HCT116 (cell line): ENCODE measurements at regions not wholly inside any gene's neighbourhood (a gene's known extent, or its start where the extent isn't known, plus 50 kb on each side); places are given as distances from the start of the nearest gene placed in this dataset.
"Not testable (repeated sequence)": the region's sequence is repeated elsewhere in the genome, so short reads cannot be mapped to it uniquely, and the experiment has no call there.

Experiments used
- ATAC-seq: fragments of 200-7000 bp; cut with Tn5 transposase; 2 replicates; pipeline ENCODE4 v1.9.1; 2020; ENCODE audit warnings: mild to moderate bottlenecking, moderate library complexity
- BruUV-seq: library from RNA; stranded (reverse); fragments of 400-500 nt; replicated peaks from 2 replicates; lab custom pipeline; 2021; lab: Mats Ljungman, UMichigan
- CTCF ChIA-PET: fragments of 300-600 bp; sonication (Branson Sonifier 250); formaldehyde crosslinking; loops from one replicate; lab custom pipeline; 2021; ENCODE audit warnings: antibody characterized with exemption; lab: Charles Lee
- POLR2A ChIA-PET: fragments of 300-600, 350-600 bp; sonication (Branson Sonifier 250); formaldehyde crosslinking; loops from one replicate; lab custom pipeline; 2021; ENCODE audit warnings: antibody characterized with exemption; lab: Charles Lee
- RAD21 ChIA-PET, 2 experiments: fragments of 300-600 bp; sonication (Branson Sonifier 250); formaldehyde crosslinking; loops; one replicate each; lab custom pipeline; 2023; ENCODE audit warnings: low total read pairs in 2 of 2; ENCODE audit not compliant: uncharacterized antibody in 2 of 2, unreplicated experiment in 2 of 2, low non-redundant PET in 1 of 2; lab: Charles Lee
- DNase-seq: peaks from one replicate; pipeline ENCODE4 v3.0.0-alpha.2; 2010; ENCODE audit warnings: low read depth, low spot score
- H2AFZ ChIP-seq: fragments of 200-600 bp; shearing (Covaris generic), sonication (generic); 2 replicates; pipeline ENCODE4 v1.6.1; 2017; ENCODE audit warnings: low read depth, mixed run types, mixed read lengths, antibody characterized with exemption, low read length; ENCODE audit not compliant: poor library complexity, severe bottlenecking
- H3K27ac ChIP-seq: 2 replicates; pipeline ENCODE4 v1.5.1; 2012; ENCODE audit warnings: low read depth, low read length
- H3K27me3 ChIP-seq: fragments of 200-600 bp; sonication (generic); 2 replicates; pipeline ENCODE4 v1.6.1; 2016; ENCODE audit warnings: mixed run types, low read length, mixed read lengths; ENCODE audit not compliant: insufficient read depth
- H3K36me3 ChIP-seq, 2 experiments: fragments of 200-500 bp in 1 of 2; fragments of 200-600 bp in 1 of 2; sonication (Bioruptor generic) in 1 of 2; sonication (generic) in 1 of 2; 2 replicates each; pipeline versions ENCODE4 v1.5.1 to v1.6.1; 2014 to 2016; ENCODE audit warnings: low read length in 2 of 2, inconsistent platforms in 1 of 2, mixed read lengths in 1 of 2, mixed run types in 1 of 2; ENCODE audit not compliant: insufficient read depth in 2 of 2, control insufficient read depth in 1 of 2
- H3K4me1 ChIP-seq, 2 experiments: fragments of 200-600 bp in 1 of 2; sonication (generic) in 1 of 2; 2 replicates each; pipeline versions ENCODE4 v1.5.1 to v1.6.1; 2012 to 2017; ENCODE audit warnings: low read length in 2 of 2, inconsistent platforms in 1 of 2, mild to moderate bottlenecking in 1 of 2, mixed read lengths in 1 of 2, mixed run types in 1 of 2, moderate library complexity in 1 of 2; ENCODE audit not compliant: insufficient read depth in 2 of 2, control insufficient read depth in 1 of 2
- H3K4me2 ChIP-seq: fragments of 200-600 bp; sonication (generic); 2 replicates; pipeline ENCODE4 v1.6.1; 2017; ENCODE audit warnings: mixed run types, low read length, mixed read lengths
- H3K4me3 ChIP-seq, 2 experiments: fragments of 200-600 bp in 1 of 2; sonication (generic) in 1 of 2; replicated peaks in 1 of 2; 2 replicates each; pipeline ENCODE4 v1.5.1; 2011 to 2016; ENCODE audit warnings: low read length in 2 of 2, control low read depth in 1 of 2, low read depth in 1 of 2, mild to moderate bottlenecking in 1 of 2, mixed read lengths in 1 of 2, mixed run types in 1 of 2
- H3K79me2 ChIP-seq: fragments of 200-600 bp; sonication (generic); 2 replicates; pipeline ENCODE4 v1.6.1; 2017; ENCODE audit warnings: mild to moderate bottlenecking, mixed run types, low read length, moderate library complexity, mixed read lengths; ENCODE audit not compliant: insufficient read depth
- H3K9ac ChIP-seq: fragments of 200-600 bp; sonication (generic); 2 replicates; pipeline ENCODE4 v1.6.1; 2016; ENCODE audit warnings: low read length, mixed read lengths
- H3K9me2 ChIP-seq: fragments of 200-600 bp; sonication (generic), shearing (Covaris generic); 2 replicates; pipeline ENCODE4 v1.6.1; 2017; ENCODE audit warnings: mixed run types, mild to moderate bottlenecking, moderate library complexity; ENCODE audit not compliant: insufficient read depth
- H3K9me3 ChIP-seq, 2 experiments: fragments of 200-500 bp in 1 of 2; fragments of 200-600 bp in 1 of 2; sonication (Bioruptor generic) in 1 of 2; sonication (generic) in 1 of 2; 2 replicates each; pipeline ENCODE4 v1.6.1; 2014 to 2017; ENCODE audit warnings: low read length in 2 of 2, mixed read lengths in 2 of 2, inconsistent platforms in 1 of 2, low read depth in 1 of 2, mild to moderate bottlenecking in 1 of 2, mixed run types in 1 of 2, moderate library complexity in 1 of 2; ENCODE audit not compliant: control insufficient read depth in 1 of 2, insufficient read depth in 1 of 2
- H4K20me1 ChIP-seq: fragments of 200-600 bp; sonication (generic), shearing (Covaris generic); 2 replicates; pipeline ENCODE4 v1.6.1; 2017; ENCODE audit warnings: mixed run types, mild to moderate bottlenecking, moderate library complexity; ENCODE audit not compliant: insufficient read depth
- CTCF ChIP-seq, 3 experiments: fragments of 200-600 bp in 1 of 3; sonication (generic) in 1 of 3; IDR thresholded peaks in 2 of 3; conservative IDR thresholded peaks in 1 of 3; 2 replicates each; pipeline ENCODE4 v1.5.1; 2012 to 2017; ENCODE audit warnings: low read depth in 2 of 3, low read length in 2 of 3, antibody characterized with exemption in 1 of 3, borderline replicate concordance in 1 of 3, control low read depth in 1 of 3, mild to moderate bottlenecking in 1 of 3, mixed read lengths in 1 of 3, mixed run types in 1 of 3, moderate library complexity in 1 of 3; ENCODE audit not compliant: insufficient read depth in 1 of 3
- POLR2A ChIP-seq: IDR thresholded peaks from 2 replicates; pipeline ENCODE4 v1.7.0; 2011; ENCODE audit warnings: borderline replicate concordance; ENCODE audit not compliant: insufficient read depth, insufficient read length; ENCODE audit errors: extremely low read depth
- RAD21 ChIP-seq: IDR thresholded peaks from 2 replicates; pipeline ENCODE4 v1.6.1; 2012; ENCODE audit warnings: low read depth, mild to moderate bottlenecking
- TCF7L2 ChIP-seq: IDR thresholded peaks from 2 replicates; pipeline ENCODE4 v1.7.0; 2011; ENCODE audit warnings: borderline replicate concordance, inconsistent platforms; ENCODE audit not compliant: insufficient read depth, insufficient read length; ENCODE audit errors: extremely low read depth
- intact Hi-C: fragments of 100-400 bp; cut with micrococcal nuclease; formaldehyde crosslinking; loops from 2 replicates; pipeline ENCODE4 v1.10.0; 2022

GRCh38 chr14:105773584-105773983 is 247.2 kb downstream of the TMEM121 start (continued):
- no peak for TF ChIP-seq TCF7L2

- H3K4me2 ChIP-seq, result no peak overlapping the region
- no peaks in the 10 kb centered on the region for H3K9me3 ChIP-seq
- H2AFZ ChIP-seq, result no peak overlapping the region
- intact Hi-C loops, result no loop called here
- CTCF ChIA-PET, result interaction anchor here (0.6 to 0.7 kb wide), 2 partner anchors 27 to 593 kb away, joined by 3 to 5 read pairs; partner anchors contain the start of gene NUDT14
- H3K4me3 ChIP-seq, result no peak overlapping the region
- H3K27ac ChIP-seq, result no peak overlapping the region
- H3K4me1 ChIP-seq, result no peaks in the 10 kb centered on the region
- no TSS peak for BruUV-seq
- no peak overlapping the region for H3K9ac ChIP-seq
- TF ChIP-seq CTCF (IDR thresholded peaks at IDR 0.05 in 2 of 3, conservative IDR thresholded peaks at IDR 0.05 in 1 of 3; ENCODE audit: borderline replicate concordance in 1 of 3, insufficient read depth in 1 of 3, low read depth in 2 of 3, low read length in 2 of 3) (peak; percentile 19 to 42 (median 30); a peak in 3 of 6 replicates), POLR2A (no peak), RAD21 (no peak; the same call in 1 of the 2 replicates)
- no peaks in the 10 kb centered on the region for H3K36me3 ChIP-seq
- no peaks in the 10 kb centered on the region for H3K9me2 ChIP-seq
- peak; percentile 72 for ATAC-seq
- POLR2A ChIA-PET, result no interaction called here
- DNase-seq, result no peak
- H3K27me3 ChIP-seq, result no peaks in the 10 kb centered on the region
- H4K20me1 ChIP-seq, result no peaks in the 10 kb centered on the region
- RAD21 ChIA-PET, result interaction anchor here in 1 of 2 experiments (0.7 kb wide), 1 partner anchor 185 kb away, joined by 3 read pairs; no protein-coding TSS in a partner anchor
- H3K79me2 ChIP-seq, result no peaks in the 10 kb centered on the region
These were observed 247.6 kb downstream of the TMEM121 start for GRCh38 chr14:105774001-105774400.

- intact Hi-C loops, DNase-seq, H3K36me3 ChIP-seq, BruUV-seq, H2AFZ ChIP-seq, H3K27me3 ChIP-seq, H3K4me2 ChIP-seq, H3K9me2 ChIP-seq, H3K9ac ChIP-seq, H3K9me3 ChIP-seq, H3K27ac ChIP-seq, POLR2A ChIA-PET, H3K4me1 ChIP-seq, H4K20me1 ChIP-seq, H3K4me3 ChIP-seq, H3K79me2 ChIP-seq: not testable (repeated sequence)
- peak; percentile 23; the same call in 1 of the 2 replicates for ATAC-seq
- CTCF ChIA-PET, result interaction anchor here (0.6 to 0.7 kb wide), 2 partner anchors 28 to 594 kb away, joined by 3 to 5 read pairs; partner anchors contain the start of gene NUDT14
- RAD21 ChIA-PET, result interaction anchor here in 1 of 2 experiments (0.7 kb wide), 1 partner anchor 186 kb away, joined by 3 read pairs; no protein-coding TSS in a partner anchor
These were observed 248.4 kb downstream of the TMEM121 start for GRCh38 chr14:105774585-105775348.

GRCh38 chr14:105775349-105775923 is 249.1 kb downstream of the TMEM121 start:
- H3K4me1 ChIP-seq, intact Hi-C loops, RAD21 ChIA-PET, H3K9me2 ChIP-seq, H3K36me3 ChIP-seq, BruUV-seq, H2AFZ ChIP-seq, H3K9me3 ChIP-seq, H3K4me2 ChIP-seq, H3K9ac ChIP-seq, H3K79me2 ChIP-seq, H3K27me3 ChIP-seq, CTCF ChIA-PET, ATAC-seq, POLR2A ChIA-PET, H3K27ac ChIP-seq, DNase-seq, H4K20me1 ChIP-seq, H3K4me3 ChIP-seq: not testable (repeated sequence)
